ENCODE measurements at regions not wholly inside any gene's neighbourhood (a gene's known extent, or its start where the extent isn't known, plus 50 kb on each side); places are given as distances from the start of the nearest gene placed in this dataset.

- BruUV-seq (replicated peaks), result no TSS peak
- no peak overlapping the region for H3K9ac ChIP-seq (replicated peaks; ENCODE audit: extremely low read depth, insufficient read depth, low read length)
- H3K9me3 ChIP-seq (replicated peaks; ENCODE audit: control insufficient read depth, insufficient read depth, low read length), result no peaks in the 10 kb centered on the region
- H2AFZ ChIP-seq (ENCODE audit: low read depth, low read length), result no peak overlapping the region
- H3K27ac ChIP-seq (ENCODE audit: insufficient read depth, low read depth, low read length), result no peak overlapping the region
- H3K4me3 ChIP-seq (replicated peaks in 1 of 3; ENCODE audit: insufficient read depth in 1 of 3, low read depth in 1 of 3, low read length in 3 of 3), result no peak overlapping the region
- FAIRE-seq, result no peak
- no peaks in the 10 kb centered on the region for H3K9me1 ChIP-seq (replicated peaks; ENCODE audit: control insufficient read depth, extremely low read depth, insufficient read depth, low read length)
- DNase-seq (ENCODE audit: low read depth, low spot score), result no peak
- ChIA-PET POLR2A (no interaction called here), CTCF (no interaction called here)
- no peaks in the 10 kb centered on the region for H3K36me3 ChIP-seq (ENCODE audit: control insufficient read depth in 2 of 2, extremely low read depth in 1 of 2, insufficient read depth in 2 of 2, low read length in 2 of 2)
- H3K27me3 ChIP-seq (ENCODE audit: control insufficient read depth in 2 of 2, insufficient read depth in 2 of 2, low read length in 2 of 2), result no peaks in the 10 kb centered on the region
- no peaks in the 10 kb centered on the region for H3K4me1 ChIP-seq (ENCODE audit: control insufficient read depth, extremely low read depth, insufficient read depth, low read length)
- no peak overlapping the region for H3K4me2 ChIP-seq (ENCODE audit: insufficient read depth, low read length)
- intact Hi-C loops (cut with micrococcal nuclease) (no loop called here), dilution Hi-C loops (cut with MboI; ENCODE audit: extremely low pct_ligation_motif_present, low sequenced_read_pairs) (no loop called here)
- H3K79me2 ChIP-seq (ENCODE audit: control insufficient read depth, insufficient read depth, low read length), result no peaks in the 10 kb centered on the region
- TF ChIP-seq EZH2 (IDR thresholded peaks at IDR 0.05; ENCODE audit: borderline replicate concordance, low read depth, low read length, severe bottlenecking), result no peak
- H4K20me1 ChIP-seq (replicated peaks; ENCODE audit: control insufficient read depth, extremely low read depth, insufficient read depth, low read length), result no peaks in the 10 kb centered on the region
These were observed 267.2 kb upstream of the MSX2 start for GRCh38 chr5:174457141-174457678.

DNA sequence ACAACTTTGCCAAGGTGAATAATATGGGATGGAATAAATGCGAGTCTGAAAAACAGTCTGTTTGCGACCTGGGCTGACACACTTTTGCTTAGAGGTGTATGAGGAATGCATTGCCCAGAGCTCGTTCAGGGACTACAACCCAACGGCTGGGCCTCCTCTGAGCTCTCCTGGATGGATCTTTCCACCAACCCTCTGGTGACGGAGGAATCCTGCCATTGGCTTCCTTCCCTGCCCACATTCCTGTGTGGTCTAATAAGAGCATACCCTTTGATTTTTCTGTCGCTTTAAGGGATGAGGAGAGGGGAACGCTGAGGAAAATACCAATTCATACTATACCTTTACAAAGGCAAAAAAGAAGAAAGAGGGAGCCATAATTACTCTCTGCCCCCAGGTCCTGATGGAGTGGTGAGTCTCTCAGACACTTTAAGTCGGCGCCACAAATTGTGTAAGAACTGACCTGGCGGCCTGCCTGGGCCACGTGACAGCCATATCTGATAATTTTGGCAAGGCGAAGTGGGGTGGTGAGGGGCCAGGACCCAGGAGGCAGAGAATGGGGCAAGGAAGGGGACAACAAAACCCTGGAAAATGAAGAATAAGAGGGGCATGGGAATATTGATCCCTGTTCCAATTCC lies 265.2 kb upstream of the MSX2 start:
- no peak overlapping the region for H3K4me2 ChIP-seq (ENCODE audit: insufficient read depth, low read length)
- FAIRE-seq, result no peak
- BruUV-seq (replicated peaks), result no TSS peak
- peaks cover 2% of the 10 kb centered on the region for H3K9me3 ChIP-seq (replicated peaks; ENCODE audit: control insufficient read depth, insufficient read depth, low read length)
- H3K36me3 ChIP-seq (ENCODE audit: control insufficient read depth in 2 of 2, extremely low read depth in 1 of 2, insufficient read depth in 2 of 2, low read length in 2 of 2), result no peaks in the 10 kb centered on the region
- H3K27me3 ChIP-seq (ENCODE audit: control insufficient read depth in 2 of 2, insufficient read depth in 2 of 2, low read length in 2 of 2), result no peaks in the 10 kb centered on the region
- DNase-seq (ENCODE audit: low read depth, low spot score), result no peak
- no peaks in the 10 kb centered on the region for H3K9me1 ChIP-seq (replicated peaks; ENCODE audit: control insufficient read depth, extremely low read depth, insufficient read depth, low read length)
- no peak overlapping the region for H2AFZ ChIP-seq (ENCODE audit: low read depth, low read length)
- ChIA-PET CTCF (no interaction called here), POLR2A (no interaction called here)
- dilution Hi-C loops (cut with MboI; ENCODE audit: extremely low pct_ligation_motif_present, low sequenced_read_pairs), result no loop called here
- H3K27ac ChIP-seq (ENCODE audit: insufficient read depth, low read depth, low read length), result no peak overlapping the region
- no peaks in the 10 kb centered on the region for H4K20me1 ChIP-seq (replicated peaks; ENCODE audit: control insufficient read depth, extremely low read depth, insufficient read depth, low read length)
- intact Hi-C loops (cut with micrococcal nuclease), result no loop called here
- no peaks in the 10 kb centered on the region for H3K4me1 ChIP-seq (ENCODE audit: control insufficient read depth, extremely low read depth, insufficient read depth, low read length)
- H3K79me2 ChIP-seq (ENCODE audit: control insufficient read depth, insufficient read depth, low read length), result no peaks in the 10 kb centered on the region
- no peak overlapping the region for H3K4me3 ChIP-seq (replicated peaks in 1 of 3; ENCODE audit: insufficient read depth in 1 of 3, low read depth in 1 of 3, low read length in 3 of 3)
- no peak for TF ChIP-seq EZH2 (IDR thresholded peaks at IDR 0.05; ENCODE audit: borderline replicate concordance, low read depth, low read length, severe bottlenecking)
- no peak for TF ChIP-seq GATA2 (IDR thresholded peaks at IDR 0.05; ENCODE audit: insufficient read depth, insufficient read length, low read depth, low read length)
- TF ChIP-seq POLR2A (IDR thresholded peaks at IDR 0.05; ENCODE audit: low read depth, low read length), result no peak
- no peak for TF ChIP-seq FOS (IDR thresholded peaks at IDR 0.05; ENCODE audit: borderline replicate concordance, insufficient read depth, low read length)
- no peak for TF ChIP-seq MYC (IDR thresholded peaks at IDR 0.05; ENCODE audit: low read depth, low read length)
- TF ChIP-seq, protein P1, sequence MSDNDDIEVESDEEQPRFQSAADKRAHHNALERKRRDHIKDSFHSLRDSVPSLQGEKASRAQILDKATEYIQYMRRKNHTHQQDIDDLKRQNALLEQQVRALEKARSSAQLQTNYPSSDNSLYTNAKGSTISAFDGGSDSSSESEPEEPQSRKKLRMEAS (IDR thresholded peaks at IDR 0.05; ENCODE audit: insufficient read depth, insufficient read length), result no peak
- TF ChIP-seq, protein P2, sequence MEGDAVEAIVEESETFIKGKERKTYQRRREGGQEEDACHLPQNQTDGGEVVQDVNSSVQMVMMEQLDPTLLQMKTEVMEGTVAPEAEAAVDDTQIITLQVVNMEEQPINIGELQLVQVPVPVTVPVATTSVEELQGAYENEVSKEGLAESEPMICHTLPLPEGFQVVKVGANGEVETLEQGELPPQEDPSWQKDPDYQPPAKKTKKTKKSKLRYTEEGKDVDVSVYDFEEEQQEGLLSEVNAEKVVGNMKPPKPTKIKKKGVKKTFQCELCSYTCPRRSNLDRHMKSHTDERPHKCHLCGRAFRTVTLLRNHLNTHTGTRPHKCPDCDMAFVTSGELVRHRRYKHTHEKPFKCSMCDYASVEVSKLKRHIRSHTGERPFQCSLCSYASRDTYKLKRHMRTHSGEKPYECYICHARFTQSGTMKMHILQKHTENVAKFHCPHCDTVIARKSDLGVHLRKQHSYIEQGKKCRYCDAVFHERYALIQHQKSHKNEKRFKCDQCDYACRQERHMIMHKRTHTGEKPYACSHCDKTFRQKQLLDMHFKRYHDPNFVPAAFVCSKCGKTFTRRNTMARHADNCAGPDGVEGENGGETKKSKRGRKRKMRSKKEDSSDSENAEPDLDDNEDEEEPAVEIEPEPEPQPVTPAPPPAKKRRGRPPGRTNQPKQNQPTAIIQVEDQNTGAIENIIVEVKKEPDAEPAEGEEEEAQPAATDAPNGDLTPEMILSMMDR (IDR thresholded peaks at IDR 0.05; ENCODE audit: extremely low read depth in 1 of 2, insufficient read depth in 1 of 2, low read depth in 1 of 2, low read length in 2 of 2), result no peak
- TF ChIP-seq POLR2AphosphoS5 (IDR thresholded peaks at IDR 0.05; ENCODE audit: insufficient read depth, low read depth, low read length), result no peak
- TF ChIP-seq JUN (IDR thresholded peaks at IDR 0.05; ENCODE audit: borderline replicate concordance, insufficient read depth, insufficient read length, low read depth), result no peak
- no peak overlapping the region for H3K9ac ChIP-seq (replicated peaks; ENCODE audit: extremely low read depth, insufficient read depth, low read length)
